H1 (cell line): ENCODE measurements at regions not wholly inside any gene's neighbourhood (a gene's known extent, or its start where the extent isn't known, plus 50 kb on each side); places are given as distances from the start of the nearest gene placed in this dataset.

Experiments used
- CTCF ChIA-PET: fragments of 300-600 bp; sonication (Branson Sonifier 250); formaldehyde crosslinking; loops from one replicate; lab custom pipeline; 2021; ENCODE audit not compliant: partially characterized antibody; lab: Charles Lee
- POLR2A ChIA-PET: fragments of 300-600 bp; sonication (Branson Sonifier 250); formaldehyde crosslinking; loops from one replicate; lab custom pipeline; 2021; ENCODE audit warnings: inconsistent platforms; ENCODE audit not compliant: partially characterized antibody; lab: Charles Lee
- DNase-seq, 2 experiments: peaks; one replicate each; pipeline versions ENCODE4 v3.0.0 to v3.0.0-alpha.2; 2010 to 2022; ENCODE audit warnings: low spot score in 2 of 2, low read depth in 1 of 2, mixed read lengths in 1 of 2
- FAIRE-seq: peaks from 2 replicates; lab custom pipeline; 2011; peaks lifted over from hg19 to GRCh38; lab: Jason Lieb, UNC
- H2AFZ ChIP-seq: 2 replicates; pipeline ENCODE4 v1.8.1; 2012; ENCODE audit warnings: low read length, inconsistent platforms
- H2AK5ac ChIP-seq: 2 replicates; pipeline ENCODE4 v1.6.1; 2013; ENCODE audit warnings: low read depth, low read length
- H2BK120ac ChIP-seq: replicated peaks from 2 replicates; pipeline ENCODE3; 2013; ENCODE audit warnings: low read depth, low read length, inconsistent platforms
- H2BK12ac ChIP-seq: 2 replicates; pipeline ENCODE4 v1.6.1; 2013; ENCODE audit warnings: low read depth, low read length
- H2BK15ac ChIP-seq: 2 replicates; pipeline ENCODE4 v1.6.1; 2013; ENCODE audit warnings: low read length
- H2BK20ac ChIP-seq: 2 replicates; pipeline ENCODE4 v1.6.1; 2013; ENCODE audit warnings: low read length
- H2BK5ac ChIP-seq: 2 replicates; pipeline ENCODE4 v1.6.1; 2013; ENCODE audit warnings: low read depth, low read length
- H3K14ac ChIP-seq: 2 replicates; pipeline ENCODE4 v1.6.1; 2013; ENCODE audit warnings: inconsistent platforms; ENCODE audit not compliant: insufficient read length
- H3K18ac ChIP-seq: 2 replicates; pipeline ENCODE4 v1.6.1; 2013; ENCODE audit warnings: low read length; ENCODE audit errors: extremely low read depth
- H3K23ac ChIP-seq: 2 replicates; pipeline ENCODE4 v1.6.1; 2013; ENCODE audit warnings: inconsistent platforms; ENCODE audit not compliant: insufficient read length
- H3K23me2 ChIP-seq: 2 replicates; pipeline ENCODE4 v1.6.1; 2013; ENCODE audit warnings: low read depth, low read length
- H3K27ac ChIP-seq: 2 replicates; pipeline ENCODE4 v1.6.1; 2011; ENCODE audit warnings: low read depth, low read length, inconsistent platforms
- H3K27me3 ChIP-seq, 4 experiments: replicated peaks in 1 of 4; 1 replicate in 1 of 4; 2 replicates in 3 of 4; pipeline versions ENCODE4 v1.6.1 to v1.8.1; 2011 to 2013; ENCODE audit warnings: low read length in 3 of 4, mild to moderate bottlenecking in 3 of 4, inconsistent platforms in 2 of 4, mixed read lengths in 2 of 4, moderate library complexity in 1 of 4; ENCODE audit not compliant: control insufficient read depth in 3 of 4, insufficient read depth in 3 of 4; ENCODE audit errors: extremely low read depth in 1 of 4
- H3K36me3 ChIP-seq, 4 experiments: 2 replicates each; pipeline versions ENCODE4 v1.6.1 to v1.8.1; 2011 to 2013; ENCODE audit warnings: mild to moderate bottlenecking in 4 of 4, low read length in 3 of 4, moderate library complexity in 2 of 4, control low read depth in 1 of 4, inconsistent platforms in 1 of 4; ENCODE audit not compliant: insufficient read depth in 4 of 4, control insufficient read depth in 2 of 4
- H3K4ac ChIP-seq: replicated peaks from 2 replicates; pipeline ENCODE3; 2013; ENCODE audit warnings: low read length, low read depth, mixed read lengths, inconsistent platforms; ENCODE audit not compliant: insufficient read length
- H3K4me1 ChIP-seq, 4 experiments: replicated peaks in 1 of 4; 1 replicate in 1 of 4; 2 replicates in 3 of 4; pipeline versions ENCODE4 v1.6.1 to v1.8.1; 2011 to 2013; ENCODE audit warnings: low read length in 3 of 4, inconsistent platforms in 2 of 4, mixed read lengths in 1 of 4; ENCODE audit not compliant: insufficient read depth in 4 of 4, control insufficient read depth in 3 of 4
- H3K4me2 ChIP-seq, 2 experiments: 2 replicates each; pipeline versions ENCODE4 v1.6.1 to v1.8.1; 2011 to 2013; ENCODE audit warnings: low read depth in 2 of 2, low read length in 2 of 2, control low read depth in 1 of 2, inconsistent platforms in 1 of 2, mild to moderate bottlenecking in 1 of 2; ENCODE audit not compliant: insufficient read depth in 1 of 2
- H3K4me3 ChIP-seq, 4 experiments: fragments of 200-600, 300-600 bp in 1 of 4; sonication (generic), shearing (Covaris generic), sonication (Bioruptor Twin) in 1 of 4; 2 replicates each; pipeline versions ENCODE4 v1.5.1 to v1.8.1; 2011 to 2016; ENCODE audit warnings: low read length in 4 of 4, low read depth in 3 of 4, control low read depth in 2 of 4, inconsistent platforms in 2 of 4, mild to moderate bottlenecking in 2 of 4, mixed read lengths in 1 of 4, moderate library complexity in 1 of 4; ENCODE audit not compliant: insufficient read depth in 2 of 4; ENCODE audit errors: extremely low read depth in 1 of 4
- H3K56ac ChIP-seq: replicated peaks from 2 replicates; pipeline ENCODE3; 2013; ENCODE audit warnings: low read depth, mild to moderate bottlenecking, mixed read lengths, low read length, inconsistent platforms; ENCODE audit not compliant: insufficient read length
- H3K79me1 ChIP-seq: 2 replicates; pipeline ENCODE4 v1.6.1; 2013; ENCODE audit warnings: low read depth, low read length, control low read depth
- H3K79me2 ChIP-seq, 2 experiments: 2 replicates each; pipeline versions ENCODE4 v1.6.1 to v1.8.1; 2012 to 2013; ENCODE audit warnings: low read length in 2 of 2, mild to moderate bottlenecking in 2 of 2, inconsistent platforms in 1 of 2; ENCODE audit not compliant: insufficient read depth in 2 of 2, control insufficient read depth in 1 of 2
- H3K9ac ChIP-seq, 4 experiments: replicated peaks in 1 of 4; 1 replicate in 1 of 4; 2 replicates in 3 of 4; pipeline versions ENCODE4 v1.6.1 to v1.8.1; 2011 to 2013; ENCODE audit warnings: low read depth in 3 of 4, low read length in 3 of 4, control low read depth in 2 of 4, mild to moderate bottlenecking in 2 of 4, moderate library complexity in 2 of 4, inconsistent platforms in 1 of 4; ENCODE audit errors: extremely low read depth in 1 of 4
- H3K9me3 ChIP-seq, 2 experiments: 2 replicates each; pipeline versions ENCODE4 v1.6.1 to v1.8.1; 2012 to 2013; ENCODE audit warnings: mild to moderate bottlenecking in 2 of 2, moderate library complexity in 2 of 2, control low read depth in 1 of 2, inconsistent platforms in 1 of 2, low read depth in 1 of 2, low read length in 1 of 2, mixed read lengths in 1 of 2; ENCODE audit not compliant: insufficient read depth in 2 of 2
- H4K20me1 ChIP-seq, 2 experiments: replicated peaks in 1 of 2; 2 replicates each; pipeline versions ENCODE3 to v1.8.1; 2011 to 2013; ENCODE audit warnings: inconsistent platforms in 2 of 2, low read length in 2 of 2, mild to moderate bottlenecking in 1 of 2; ENCODE audit not compliant: insufficient read depth in 2 of 2, control insufficient read depth in 1 of 2
- H4K5ac ChIP-seq: 2 replicates; pipeline ENCODE4 v1.6.1; 2013; ENCODE audit warnings: low read length, low read depth, mixed read lengths, inconsistent platforms; ENCODE audit not compliant: insufficient read length
- H4K8ac ChIP-seq: 2 replicates; pipeline ENCODE4 v1.8.0; 2013; ENCODE audit warnings: mild to moderate bottlenecking, moderate library complexity, low read length, inconsistent platforms; ENCODE audit not compliant: insufficient read depth; ENCODE audit errors: extremely low read depth
- H4K91ac ChIP-seq: replicated peaks from 2 replicates; pipeline ENCODE3; 2013; ENCODE audit warnings: low read length, mixed read lengths, inconsistent platforms; ENCODE audit not compliant: insufficient read length
- EGR1 ChIP-seq: IDR thresholded peaks from 2 replicates; pipeline ENCODE4 v1.6.1; 2011; ENCODE audit warnings: low read depth, low read length, borderline replicate concordance
- FOSL1 ChIP-seq: IDR thresholded peaks from 2 replicates; pipeline ENCODE4 v1.6.1; 2011; ENCODE audit warnings: mild to moderate bottlenecking, low read depth, low read length, moderate library complexity; ENCODE audit not compliant: insufficient read depth
- GABPA ChIP-seq: IDR thresholded peaks from 2 replicates; pipeline ENCODE4 v1.6.1; 2011; ENCODE audit warnings: mild to moderate bottlenecking, low read length, moderate library complexity, borderline replicate concordance; ENCODE audit not compliant: insufficient read depth
- HDAC2 ChIP-seq, 2 experiments: fragments of 300-600 bp in 1 of 2; sonication (generic) in 1 of 2; IDR thresholded peaks; 2 replicates each; pipeline ENCODE4 v1.6.1; 2011 to 2012; ENCODE audit warnings: low read depth in 2 of 2, low read length in 2 of 2, mild to moderate bottlenecking in 2 of 2, moderate library complexity in 2 of 2, borderline replicate concordance in 1 of 2, inconsistent platforms in 1 of 2
- HDAC6 ChIP-seq: IDR thresholded peaks from one replicate; pipeline ENCODE4 v1.7.1; 2012; ENCODE audit warnings: low read depth, mild to moderate bottlenecking, inconsistent platforms, low read length, moderate library complexity
- JUND ChIP-seq: IDR thresholded peaks from 2 replicates; pipeline ENCODE4 v1.6.1; 2011; ENCODE audit warnings: mild to moderate bottlenecking, improper control_type of control experiment, low read length
- POLR2AphosphoS5 ChIP-seq: IDR thresholded peaks from 2 replicates; pipeline ENCODE4 v1.6.1; 2011; ENCODE audit warnings: low read depth, low read length
- POU5F1 ChIP-seq: IDR thresholded peaks from 2 replicates; pipeline ENCODE4 v1.6.1; 2011; ENCODE audit warnings: low read depth, mild to moderate bottlenecking, low read length, moderate library complexity
- RFX5 ChIP-seq: IDR thresholded peaks from 2 replicates; pipeline ENCODE4 v1.6.1; 2011; ENCODE audit warnings: low read depth, low read length, improper control_type of control experiment, borderline replicate concordance
- SIN3A ChIP-seq, 2 experiments: IDR thresholded peaks in 1 of 2; conservative IDR thresholded peaks in 1 of 2; 2 replicates each; pipeline ENCODE4 v1.6.1; 2011 to 2012; ENCODE audit warnings: low read length in 2 of 2, improper control_type of control experiment in 1 of 2, low read depth in 1 of 2, mild to moderate bottlenecking in 1 of 2
- SP4 ChIP-seq: IDR thresholded peaks from 2 replicates; pipeline ENCODE4 v1.6.1; 2012; ENCODE audit warnings: low read length, inconsistent platforms
- whole genome bisulfite sequencing, 2 experiments: shearing (Covaris generic) in 1 of 2; methylation state at CpG; one replicate each; pipeline versions ENCODE4 v1.1.6 to v1.1.7; 2013 to 2015; ENCODE audit warnings: low lambda C conversion rate in 2 of 2, mixed read lengths in 2 of 2, inconsistent platforms in 1 of 2, low coverage in 1 of 2, missing lambda C conversion rate in 1 of 2; ENCODE audit not compliant: insufficient replicate concordance in 2 of 2, insufficient coverage in 1 of 2, insufficient read length in 1 of 2; ENCODE audit errors: extremely low coverage in 1 of 2, missing lambda C conversion rate in 1 of 2; 5-methylcytosine and 5-hydroxymethylcytosine counted together
- TF ChIP-seq, protein P1 (sequence below): IDR thresholded peaks from 2 replicates; pipeline ENCODE4 v1.6.1; 2011; ENCODE audit warnings: low read depth, mild to moderate bottlenecking, low read length; ENCODE audit not compliant: insufficient read depth

DNA sequence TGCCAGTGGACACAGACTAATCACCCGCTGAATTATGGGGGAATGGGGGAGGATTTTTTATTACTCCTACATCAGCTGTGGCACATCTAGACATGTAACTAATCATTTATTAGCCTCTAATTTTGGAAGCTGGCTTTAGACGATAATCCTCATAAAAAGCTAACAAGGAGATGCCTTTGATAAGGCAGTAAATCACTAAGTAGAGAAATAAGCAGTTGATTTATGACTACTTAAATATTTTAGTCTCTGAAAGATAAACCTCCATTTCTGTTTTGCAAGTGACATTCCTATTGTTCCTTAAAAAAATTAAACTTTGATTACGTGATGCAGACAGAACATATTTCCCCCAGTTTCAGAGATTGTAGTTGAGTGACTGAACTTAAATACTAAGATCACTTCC lies 206.4 kb upstream of the CDKN2B start:
- DNase-seq (no peak), FAIRE-seq (no peak)
- H3K23me2 ChIP-seq, result no peaks in the 10 kb centered on the region
- ChIA-PET CTCF (interaction anchor here (1.1 kb wide), 1 partner anchor 9 kb away, joined by 3 read pairs; no protein-coding TSS in a partner anchor), POLR2A (no interaction called here)
- no peak overlapping the region for H2BK20ac ChIP-seq
- H3K23ac ChIP-seq, result no peak overlapping the region
- H3K4me2 ChIP-seq, result no peak overlapping the region
- H2BK15ac ChIP-seq, result no peak overlapping the region
- H3K4me1 ChIP-seq, result no peaks in the 10 kb centered on the region
- no peak overlapping the region for H3K4me3 ChIP-seq
- no peak overlapping the region for H2BK120ac ChIP-seq
- no peaks in the 10 kb centered on the region for H3K36me3 ChIP-seq
- H4K5ac ChIP-seq, result no peak overlapping the region
- H3K9ac ChIP-seq, result no peak overlapping the region
- H2BK12ac ChIP-seq, result no peak overlapping the region
- no peak overlapping the region for H2AK5ac ChIP-seq
- TF ChIP-seq FOSL1 (no peak), POU5F1 (no peak), RFX5 (no peak), POLR2AphosphoS5 (no peak), JUND (no peak), SP4 (no peak), HDAC6 (no peak), GABPA (no peak), EGR1 (no peak), SIN3A (conservative IDR thresholded peaks at IDR 0.05 in 1 of 2, IDR thresholded peaks at IDR 0.05 in 1 of 2; ENCODE audit: low read depth in 1 of 2, low read length in 2 of 2) (no peak), HDAC2 (IDR thresholded peaks at IDR 0.05; ENCODE audit: borderline replicate concordance in 1 of 2, low read depth in 2 of 2, low read length in 2 of 2) (no peak)
- TF ChIP-seq, protein P1, sequence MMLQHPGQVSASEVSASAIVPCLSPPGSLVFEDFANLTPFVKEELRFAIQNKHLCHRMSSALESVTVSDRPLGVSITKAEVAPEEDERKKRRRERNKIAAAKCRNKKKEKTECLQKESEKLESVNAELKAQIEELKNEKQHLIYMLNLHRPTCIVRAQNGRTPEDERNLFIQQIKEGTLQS, result no peak
- H3K79me2 ChIP-seq, result no peaks in the 10 kb centered on the region
- H3K14ac ChIP-seq, result no peak overlapping the region
- 92% methylated on average over 3 of the region's 3 CpGs; no CpG with 5 or more reads in 1 of the 2 experiments for WGBS, 2 experiments
- no peak overlapping the region for H2BK5ac ChIP-seq
- no peaks in the 10 kb centered on the region for H3K27me3 ChIP-seq
- no peak overlapping the region for H3K27ac ChIP-seq
- no peaks in the 10 kb centered on the region for H3K79me1 ChIP-seq
- H3K9me3 ChIP-seq, result no peaks in the 10 kb centered on the region
- no peak overlapping the region for H3K56ac ChIP-seq
- no peak overlapping the region for H3K18ac ChIP-seq
- H2AFZ ChIP-seq, result no peak overlapping the region
- no peaks in the 10 kb centered on the region for H4K20me1 ChIP-seq
- no peak overlapping the region for H3K4ac ChIP-seq
- H4K8ac ChIP-seq, result no peak overlapping the region
- no peak overlapping the region for H4K91ac ChIP-seq
